ENCODE measurements at regions not wholly inside any gene's neighbourhood (a gene's known extent, or its start where the extent isn't known, plus 50 kb on each side); places are given as distances from the start of the nearest gene placed in this dataset.

- no peak for ATAC-seq
- ChIA-PET POLR2A (no interaction called here), CTCF (no interaction called here)
- TF ChIP-seq ZNF281 (CRISPR knock-in tag; IDR thresholded peaks at IDR 0.05): no peak
- TF ChIP-seq RORB (CRISPR knock-in tag; IDR thresholded peaks at IDR 0.05): no peak
- no peak for TF ChIP-seq NR1H2 (CRISPR knock-in tag; IDR thresholded peaks at IDR 0.05)
- no peak for TF ChIP-seq TEAD4 (CRISPR knock-in tag; IDR thresholded peaks at IDR 0.05)
- no peak for TF ChIP-seq ZNF671 (CRISPR knock-in tag; IDR thresholded peaks at IDR 0.05)
- no peak for TF ChIP-seq ZNF263 (CRISPR knock-in tag; IDR thresholded peaks at IDR 0.05; ENCODE audit: low read depth)
- TF ChIP-seq ZNF425 (CRISPR knock-in tag; conservative IDR thresholded peaks at IDR 0.05): no peak
- TF ChIP-seq E2F5 (CRISPR knock-in tag; IDR thresholded peaks at IDR 0.05): no peak
- TF ChIP-seq OVOL2 (CRISPR knock-in tag; IDR thresholded peaks at IDR 0.05; ENCODE audit: borderline replicate concordance): no peak
- no peak for TF ChIP-seq HMGA2 (CRISPR knock-in tag; IDR thresholded peaks at IDR 0.05)
- no peak for TF ChIP-seq FOXP4 (CRISPR knock-in tag; IDR thresholded peaks at IDR 0.05)
- no peak for TF ChIP-seq NFATC4 (CRISPR knock-in tag; IDR thresholded peaks at IDR 0.05)
- no peak for TF ChIP-seq CDX4 (CRISPR knock-in tag; IDR thresholded peaks at IDR 0.05; ENCODE audit: borderline replicate concordance)
- no peak for TF ChIP-seq ZNF232 (CRISPR knock-in tag; IDR thresholded peaks at IDR 0.05)
- no peak for TF ChIP-seq GABPB1 (CRISPR knock-in tag; IDR thresholded peaks at IDR 0.05)
- TF ChIP-seq E2F1 (CRISPR knock-in tag; IDR thresholded peaks at IDR 0.05): no peak
- no peak for TF ChIP-seq PRRX2 (CRISPR knock-in tag; IDR thresholded peaks at IDR 0.05)
- TF ChIP-seq ZNF396 (CRISPR knock-in tag; IDR thresholded peaks at IDR 0.05; ENCODE audit: borderline replicate concordance): no peak
- TF ChIP-seq ATF6 (CRISPR knock-in tag; IDR thresholded peaks at IDR 0.05): no peak
- Mint-ChIP-seq H3K27ac (no peak overlapping the region), H3K36me3 (no peaks in the 10 kb centered on the region), H3K4me3 (no peak overlapping the region), H3K27me3 (ENCODE audit: low read depth) (no peaks in the 10 kb centered on the region), H3K4me1 (no peaks in the 10 kb centered on the region), H3K9me3 (peaks cover 12% of the 10 kb centered on the region)
- DNase-seq (ENCODE audit: low spot score): no peak
Observed at GRCh38 chr2:220550995-220551700, 923.7 kb downstream of the SLC4A3 start.

Measured in WTC11 (cell line).